ENCODE measurements at regions not wholly inside any gene's neighbourhood (a gene's known extent, or its start where the extent isn't known, plus 50 kb on each side); places are given as distances from the start of the nearest gene placed in this dataset.

DNA sequence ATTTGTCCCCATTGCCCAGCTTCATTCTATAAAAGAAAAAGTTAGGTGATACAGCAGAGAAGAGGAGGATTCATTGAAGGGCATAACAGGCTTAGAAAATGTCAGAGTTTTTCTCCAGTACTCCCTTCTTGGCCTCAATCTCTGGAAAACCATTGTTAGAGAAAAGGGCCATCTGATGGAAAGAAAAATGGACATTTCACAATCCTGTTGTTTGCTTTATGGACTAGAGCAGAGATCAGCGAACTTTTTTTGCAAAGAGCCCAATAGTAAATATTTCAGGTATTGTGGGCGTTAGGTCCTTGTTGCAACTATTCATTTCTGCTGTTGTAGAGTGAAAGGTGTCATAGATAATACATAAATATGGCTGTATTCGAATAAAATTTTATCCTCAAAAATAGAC, 208.8 kb downstream of the TLE4 start:
- TF ChIP-seq, protein P1, sequence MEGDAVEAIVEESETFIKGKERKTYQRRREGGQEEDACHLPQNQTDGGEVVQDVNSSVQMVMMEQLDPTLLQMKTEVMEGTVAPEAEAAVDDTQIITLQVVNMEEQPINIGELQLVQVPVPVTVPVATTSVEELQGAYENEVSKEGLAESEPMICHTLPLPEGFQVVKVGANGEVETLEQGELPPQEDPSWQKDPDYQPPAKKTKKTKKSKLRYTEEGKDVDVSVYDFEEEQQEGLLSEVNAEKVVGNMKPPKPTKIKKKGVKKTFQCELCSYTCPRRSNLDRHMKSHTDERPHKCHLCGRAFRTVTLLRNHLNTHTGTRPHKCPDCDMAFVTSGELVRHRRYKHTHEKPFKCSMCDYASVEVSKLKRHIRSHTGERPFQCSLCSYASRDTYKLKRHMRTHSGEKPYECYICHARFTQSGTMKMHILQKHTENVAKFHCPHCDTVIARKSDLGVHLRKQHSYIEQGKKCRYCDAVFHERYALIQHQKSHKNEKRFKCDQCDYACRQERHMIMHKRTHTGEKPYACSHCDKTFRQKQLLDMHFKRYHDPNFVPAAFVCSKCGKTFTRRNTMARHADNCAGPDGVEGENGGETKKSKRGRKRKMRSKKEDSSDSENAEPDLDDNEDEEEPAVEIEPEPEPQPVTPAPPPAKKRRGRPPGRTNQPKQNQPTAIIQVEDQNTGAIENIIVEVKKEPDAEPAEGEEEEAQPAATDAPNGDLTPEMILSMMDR (IDR thresholded peaks at IDR 0.05): no peak
- TF ChIP-seq EP300 (IDR thresholded peaks at IDR 0.05): no peak
